Femur (tissue), 1 donor: ENCODE measurements at regions not wholly inside any gene's neighbourhood (a gene's known extent, or its start where the extent isn't known, plus 50 kb on each side); places are given as distances from the start of the nearest gene placed in this dataset.

Source experiments
- DNase-seq: peaks from one replicate; pipeline ENCODE4 v3.0.0-alpha.2; 2017

DNA sequence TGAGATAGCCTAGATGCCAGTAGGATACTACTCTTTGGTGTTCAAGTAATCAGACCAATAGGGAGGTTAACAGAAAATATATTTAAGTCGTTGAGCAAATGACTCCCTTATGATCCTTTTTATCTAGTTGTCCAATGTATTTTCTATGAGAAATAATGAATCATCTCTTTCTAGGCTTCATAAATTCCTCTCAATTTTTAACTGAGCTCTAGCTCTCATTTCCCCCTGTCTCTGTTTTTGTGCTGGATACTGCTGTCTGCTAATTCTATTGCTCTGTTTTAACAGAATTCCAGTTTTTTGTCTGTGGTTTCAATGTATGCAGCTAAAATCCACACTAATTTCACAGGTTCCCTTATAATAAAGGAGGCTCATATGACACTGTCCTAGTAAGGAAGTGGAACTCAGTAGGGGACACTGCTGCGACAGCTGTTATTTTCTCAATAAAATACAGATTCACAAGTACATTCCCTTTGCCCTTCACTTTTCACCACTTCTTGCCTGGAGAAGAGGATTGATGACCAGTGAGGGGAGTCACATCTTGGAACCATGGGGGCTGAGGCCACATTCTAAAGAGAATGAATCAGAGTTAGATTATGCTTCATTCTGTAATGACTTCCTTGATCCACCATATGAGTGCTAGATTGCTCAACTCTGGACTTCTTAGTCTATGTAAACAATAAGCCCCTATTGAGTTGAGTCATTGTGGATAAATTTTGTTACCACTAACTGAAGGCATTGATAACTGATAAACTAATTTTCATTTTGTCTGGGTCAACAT lies 558.7 kb upstream of the KCNMB2 start:
- DNase-seq: no peak

DNA sequence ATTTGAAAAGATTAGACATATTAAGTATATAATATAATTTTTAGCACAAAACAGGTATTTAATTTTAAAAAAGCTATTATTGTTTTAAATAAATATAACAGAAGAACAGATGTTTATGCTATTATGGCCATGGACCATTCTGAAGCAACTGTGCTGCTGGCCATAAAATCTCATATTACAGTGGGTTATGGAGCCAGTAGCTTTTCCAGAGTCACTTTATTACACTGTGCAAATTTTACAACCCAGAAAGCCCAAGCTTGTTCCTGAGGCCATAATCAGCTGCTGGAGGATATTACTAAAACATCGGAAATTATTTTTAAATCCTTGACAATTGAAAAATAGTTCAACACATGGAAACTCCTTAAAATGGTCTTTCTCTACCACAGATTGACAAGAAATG lies 557.3 kb upstream of the KCNMB2 start:
- peak; percentile 22 for DNase-seq

DNA sequence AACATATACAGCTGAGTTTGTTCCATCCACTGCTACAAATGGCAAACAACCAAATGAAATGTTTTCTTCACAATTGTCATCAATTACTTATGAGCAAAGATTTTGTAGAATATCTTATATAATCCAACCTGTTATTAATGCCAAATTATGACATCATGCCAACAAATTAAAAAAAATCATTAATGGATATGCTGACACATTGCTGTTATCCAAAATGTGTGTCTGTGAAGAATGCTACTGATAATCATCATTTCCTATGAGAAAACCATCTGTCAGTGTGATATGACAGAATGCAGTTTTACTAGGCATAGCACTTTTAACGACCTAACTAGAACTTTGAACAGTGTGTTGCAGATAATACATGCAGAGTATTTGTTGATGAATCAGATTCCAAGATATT lies 556.5 kb upstream of the KCNMB2 start:
- no peak for DNase-seq

DNA sequence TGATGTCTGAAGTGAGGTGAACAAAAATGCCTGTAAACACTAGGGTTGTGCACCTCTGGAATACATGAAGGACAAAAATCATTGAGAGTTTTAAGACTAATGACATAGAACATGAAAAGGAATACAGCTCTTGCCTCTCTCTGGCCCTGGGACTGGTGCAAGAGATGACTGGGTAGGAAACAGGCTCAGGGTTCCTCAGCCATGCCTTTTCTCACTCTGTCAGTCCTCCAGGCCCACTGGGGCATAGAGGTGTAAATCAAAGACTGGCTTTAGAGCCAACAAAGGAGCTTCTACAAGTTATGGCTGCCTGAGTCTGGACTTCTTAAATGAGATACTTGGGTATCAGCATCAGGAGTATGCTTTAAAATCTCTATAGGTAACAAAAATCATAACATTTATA lies 554.7 kb upstream of the KCNMB2 start:
- no peak for DNase-seq

DNA sequence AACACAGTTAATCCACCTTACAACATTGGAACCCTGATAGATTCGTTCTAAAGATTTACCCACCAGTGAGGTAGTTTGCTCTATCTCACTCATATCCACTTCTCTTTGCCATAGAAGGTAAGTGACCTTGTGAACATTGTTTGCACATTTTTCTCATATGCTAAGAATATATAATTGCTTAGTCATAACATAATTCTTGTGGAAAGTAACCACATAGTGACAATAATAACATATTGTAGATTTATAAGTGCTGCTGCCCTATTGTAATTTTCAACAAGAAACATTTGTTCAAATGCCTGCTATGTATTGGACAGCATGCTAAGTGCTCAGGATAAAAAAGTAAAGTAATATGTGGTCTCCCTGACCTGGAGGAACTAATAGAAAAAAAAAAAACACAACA lies 554.2 kb upstream of the KCNMB2 start:
- no peak for DNase-seq

DNA sequence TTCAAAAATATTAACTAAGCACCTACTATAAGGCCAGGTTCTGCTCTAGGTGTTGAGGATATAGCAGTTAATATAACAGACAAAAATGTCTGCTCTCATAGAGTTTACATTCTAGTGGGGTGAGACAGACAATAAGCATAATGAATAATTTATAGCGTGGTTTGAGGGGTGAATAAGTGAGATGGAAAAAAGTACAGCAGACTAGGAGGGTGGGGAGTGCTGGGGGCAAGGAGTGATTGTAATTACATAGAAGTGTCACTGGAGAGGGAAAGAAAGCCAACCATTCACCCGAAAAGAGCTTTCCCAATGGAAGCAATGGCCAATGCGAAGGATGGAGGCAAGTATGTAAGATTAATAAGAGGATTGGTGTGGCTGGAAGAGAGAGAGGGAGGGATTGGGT lies 552.9 kb upstream of the KCNMB2 start:
- no peak for DNase-seq

DNA sequence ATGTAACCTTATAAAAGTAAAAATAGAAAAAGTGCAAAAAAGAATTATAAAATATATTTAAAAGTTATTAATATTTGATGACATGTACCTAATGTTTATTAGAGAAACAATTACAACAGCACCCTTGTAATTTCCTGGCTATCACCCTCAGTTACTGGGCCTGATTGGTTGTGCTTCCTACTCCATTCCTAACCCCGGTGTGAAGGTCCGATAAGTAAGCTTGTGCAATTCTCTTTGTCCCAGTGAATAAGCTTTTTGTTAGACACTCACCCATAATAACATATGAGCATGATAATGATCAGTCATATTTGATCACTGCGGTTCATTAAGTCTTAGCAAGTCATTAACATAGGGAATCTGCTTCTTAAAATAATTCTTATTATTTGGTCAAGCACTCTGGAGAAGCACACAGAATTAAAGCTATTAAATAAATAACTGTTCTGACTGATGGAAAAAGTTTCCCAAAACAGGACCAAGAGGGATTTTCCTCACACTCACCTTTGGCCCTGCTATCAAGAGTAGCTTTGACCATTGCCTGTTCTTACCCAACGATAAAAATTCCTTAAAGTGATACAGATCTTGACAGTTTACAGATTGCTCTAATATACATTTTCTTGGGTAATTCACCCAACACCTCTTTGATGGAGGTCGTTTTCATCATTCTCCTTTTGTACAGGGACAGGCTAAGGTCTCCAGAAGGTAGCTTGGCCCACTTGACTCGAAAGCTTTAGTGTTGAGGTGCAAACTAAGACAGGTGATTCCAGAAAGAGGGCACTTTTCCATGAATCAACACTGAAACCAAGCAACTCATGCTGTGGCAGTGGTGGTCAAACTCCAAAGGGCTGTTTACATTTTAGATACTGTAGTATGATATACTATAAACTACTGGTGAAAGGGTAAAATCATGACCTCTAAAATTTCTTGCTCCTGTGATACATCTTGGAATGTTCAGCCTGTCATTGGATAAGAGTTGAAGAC lies 543.0 kb upstream of the KCNMB2 start:
- DNase-seq: no peak

DNA sequence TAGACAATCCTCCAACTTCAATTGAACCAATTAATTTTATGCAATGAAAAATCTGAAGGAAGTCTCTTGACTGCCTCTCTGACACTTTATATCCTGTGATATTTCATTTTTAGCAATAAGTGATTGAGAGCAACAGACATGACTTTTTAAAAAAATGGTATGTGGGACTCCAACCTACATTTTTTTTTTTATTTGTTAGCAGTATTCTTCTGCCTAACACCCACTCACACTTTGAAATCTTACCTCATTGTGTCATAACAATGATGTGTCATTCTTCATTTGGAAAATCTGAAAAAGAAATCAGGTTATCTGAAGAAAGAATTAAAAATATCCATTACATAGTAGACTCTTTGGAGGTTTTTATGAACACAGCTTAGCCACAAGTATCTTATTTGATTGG lies 541.3 kb upstream of the KCNMB2 start:
- no peak for DNase-seq

DNA sequence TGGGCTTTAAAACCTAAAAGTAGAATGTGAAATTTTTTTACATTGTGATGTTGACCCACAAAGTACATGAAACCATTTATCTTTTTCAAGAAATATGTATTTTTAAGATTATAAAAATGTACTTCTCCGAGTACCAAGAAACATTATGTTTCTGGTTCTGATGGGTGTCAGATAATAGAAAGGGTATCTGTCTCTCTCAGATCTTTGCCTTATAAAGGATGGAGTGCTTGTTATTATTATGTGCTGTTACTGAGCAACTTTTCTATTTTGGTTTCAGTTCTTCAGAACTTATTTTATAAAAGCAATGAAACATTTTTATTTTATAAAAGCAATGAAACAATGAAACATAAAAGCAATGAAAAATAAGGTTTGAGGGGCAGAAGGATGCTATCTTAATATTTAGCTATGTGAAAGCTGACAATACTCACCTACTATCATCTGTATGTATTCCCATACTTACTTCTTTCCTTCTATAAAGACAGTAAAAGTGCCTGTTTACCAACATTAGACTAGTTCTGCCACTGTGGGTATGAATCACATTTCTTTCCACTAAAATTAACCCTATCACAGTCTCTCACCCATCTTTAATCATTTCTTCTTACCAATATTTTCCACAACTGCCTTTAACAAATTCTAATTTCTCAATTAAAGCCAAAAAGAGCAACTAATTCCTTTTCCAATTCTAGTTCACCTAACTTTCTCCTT lies 540.7 kb upstream of the KCNMB2 start:
- no peak for DNase-seq

DNA sequence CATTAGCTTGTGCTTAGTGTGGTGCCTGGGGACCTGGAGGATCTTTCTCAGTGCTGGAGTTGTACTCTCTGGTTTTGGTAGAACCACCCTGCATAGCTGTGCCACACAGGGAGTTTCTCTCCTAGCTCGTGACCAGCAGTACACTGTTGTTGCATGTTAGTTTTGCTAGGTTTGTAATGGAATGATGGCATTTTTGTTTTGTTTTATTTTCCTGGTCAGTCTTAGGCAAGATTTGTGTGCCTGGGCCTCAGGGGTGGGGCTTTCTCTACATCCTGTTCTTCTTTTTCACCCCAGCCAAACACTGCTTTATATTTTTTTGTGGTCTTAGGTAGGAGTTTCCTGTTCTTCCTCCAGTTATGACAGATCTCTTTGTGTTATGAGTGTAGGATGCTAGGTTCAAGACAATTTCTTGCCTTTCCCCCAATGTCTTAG lies 534.5 kb upstream of the KCNMB2 start:
- DNase-seq: no peak

DNA sequence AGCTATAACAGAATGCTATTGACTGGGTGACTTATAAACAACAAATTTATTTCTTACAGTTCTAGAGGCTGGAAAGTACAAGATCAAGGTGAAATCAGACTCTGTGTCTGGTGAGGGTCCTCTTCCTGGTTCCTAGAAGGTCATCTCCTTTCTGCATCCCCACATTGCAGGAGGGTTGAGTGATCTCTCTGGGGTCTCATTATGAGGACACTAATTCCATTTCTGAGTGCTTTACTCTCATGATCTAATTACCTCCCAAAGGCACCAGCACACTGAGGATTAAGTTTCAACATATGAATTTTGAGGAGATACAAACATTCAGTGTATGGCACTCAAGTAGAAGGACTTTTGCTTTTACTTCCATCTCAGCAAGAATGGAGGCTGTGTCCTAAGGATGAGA lies 534.1 kb upstream of the KCNMB2 start:
- DNase-seq: no peak

DNA sequence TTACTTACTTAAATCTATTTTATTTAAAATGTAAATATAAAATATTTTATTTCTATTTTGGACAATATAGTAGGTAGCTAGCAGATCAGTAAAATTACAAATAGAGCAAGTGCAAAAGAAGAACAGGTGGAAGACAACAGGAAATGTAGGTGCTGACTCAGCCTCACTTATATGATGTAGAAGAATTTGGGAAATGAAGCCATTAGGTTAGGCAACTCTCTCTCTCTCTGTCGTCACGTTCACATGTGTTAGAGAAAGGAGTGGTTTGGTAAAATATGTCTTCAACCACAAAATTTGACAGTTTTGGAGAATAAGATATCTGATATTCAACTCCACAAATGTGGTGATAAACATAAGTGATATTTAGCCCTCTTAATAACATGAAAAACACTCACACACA lies 532.5 kb upstream of the KCNMB2 start:
- DNase-seq: no peak

DNA sequence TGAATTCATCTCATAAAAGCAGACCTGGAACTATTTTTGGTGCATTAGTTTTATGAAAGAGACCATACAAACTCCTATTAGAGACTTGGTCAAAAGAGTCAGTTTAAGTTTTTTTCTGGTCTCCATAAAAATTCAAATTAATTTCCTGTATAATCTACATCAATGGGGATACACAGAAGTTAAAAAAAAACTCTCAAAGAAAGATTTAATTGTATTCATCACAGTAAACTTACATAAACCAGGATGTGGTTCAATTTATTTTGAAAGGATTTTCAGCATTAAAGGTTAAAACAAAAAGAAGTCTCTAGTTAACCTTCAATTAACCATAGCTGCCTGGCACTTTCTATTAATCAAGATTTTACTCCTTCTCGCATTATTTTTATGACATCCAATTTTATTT lies 530.3 kb upstream of the KCNMB2 start:
- DNase-seq: no peak

DNA sequence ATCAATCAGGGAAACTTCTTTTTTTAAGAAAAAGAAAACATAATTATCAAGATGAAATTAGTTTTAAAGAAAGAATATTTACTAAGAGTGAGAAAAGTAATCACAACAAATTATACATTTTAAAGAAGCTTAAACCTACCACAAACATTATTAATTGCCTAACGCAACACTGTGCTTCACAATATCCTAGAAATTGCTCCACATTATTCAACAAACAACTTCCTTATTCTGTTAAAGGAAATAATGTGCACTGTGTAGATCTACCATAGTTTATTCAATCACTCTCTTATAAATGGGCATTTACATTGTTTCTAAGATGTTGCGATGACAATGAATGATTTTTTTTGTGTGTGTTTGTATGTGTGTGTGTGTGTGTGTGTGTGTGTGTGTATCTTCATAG lies 525.9 kb upstream of the KCNMB2 start:
- no peak for DNase-seq

DNA sequence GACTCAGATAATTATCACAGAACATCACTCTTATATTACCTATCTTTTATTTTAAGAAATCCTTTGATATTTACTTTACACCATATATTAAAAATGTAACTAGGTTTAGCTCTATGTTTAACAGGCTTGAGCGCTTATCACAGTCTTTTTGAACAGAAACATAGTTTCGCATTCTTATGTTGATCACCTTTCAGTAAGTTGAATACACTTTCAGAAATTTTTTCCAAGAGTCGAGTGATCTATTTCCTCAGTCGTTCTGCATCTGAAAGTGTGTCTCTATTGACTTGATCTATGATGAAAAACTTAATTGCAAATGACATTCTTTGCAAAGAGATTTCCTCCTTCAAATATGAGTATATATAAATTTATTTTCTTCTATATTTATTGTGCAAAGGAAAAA lies 516.6 kb upstream of the KCNMB2 start:
- DNase-seq: no peak

DNA sequence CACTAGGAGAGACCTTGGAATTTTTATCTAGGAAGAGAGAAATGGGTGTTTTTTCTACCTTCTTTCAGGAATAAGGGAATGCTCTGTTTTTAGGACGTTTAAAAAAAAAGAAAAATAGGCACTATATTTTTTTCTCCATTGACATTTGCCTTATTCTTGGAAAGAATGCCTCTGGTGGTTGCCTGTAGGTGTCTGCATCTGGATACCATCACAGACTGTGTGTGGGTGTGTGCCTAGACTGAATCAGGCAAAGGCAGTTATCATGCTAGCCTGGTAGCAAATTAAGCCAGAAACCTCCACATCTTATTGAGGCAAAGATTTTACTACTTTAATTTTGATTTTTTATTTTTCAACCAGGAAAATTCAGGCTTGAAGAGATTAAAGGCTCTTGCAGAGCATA lies 513.6 kb upstream of the KCNMB2 start:
- DNase-seq: no peak

DNA sequence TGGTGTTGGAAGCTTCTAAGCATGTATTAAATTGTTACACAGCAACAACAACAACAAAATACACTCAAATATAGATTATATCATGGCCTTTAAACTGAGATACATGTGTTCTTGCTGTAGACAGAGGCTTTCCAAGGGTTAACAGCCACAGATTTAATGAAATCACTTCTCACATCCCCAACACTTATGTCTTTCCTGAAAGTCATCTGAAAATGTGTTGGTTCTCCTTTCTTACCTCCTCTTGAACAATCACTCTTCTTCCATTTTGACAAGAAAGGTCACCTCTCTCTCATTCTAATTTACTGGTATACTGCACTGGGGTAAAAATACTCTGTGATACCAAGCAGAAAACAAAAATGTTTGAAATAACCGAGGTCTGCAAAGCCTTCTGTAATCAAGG lies 507.3 kb upstream of the KCNMB2 start:
- no peak for DNase-seq

DNA sequence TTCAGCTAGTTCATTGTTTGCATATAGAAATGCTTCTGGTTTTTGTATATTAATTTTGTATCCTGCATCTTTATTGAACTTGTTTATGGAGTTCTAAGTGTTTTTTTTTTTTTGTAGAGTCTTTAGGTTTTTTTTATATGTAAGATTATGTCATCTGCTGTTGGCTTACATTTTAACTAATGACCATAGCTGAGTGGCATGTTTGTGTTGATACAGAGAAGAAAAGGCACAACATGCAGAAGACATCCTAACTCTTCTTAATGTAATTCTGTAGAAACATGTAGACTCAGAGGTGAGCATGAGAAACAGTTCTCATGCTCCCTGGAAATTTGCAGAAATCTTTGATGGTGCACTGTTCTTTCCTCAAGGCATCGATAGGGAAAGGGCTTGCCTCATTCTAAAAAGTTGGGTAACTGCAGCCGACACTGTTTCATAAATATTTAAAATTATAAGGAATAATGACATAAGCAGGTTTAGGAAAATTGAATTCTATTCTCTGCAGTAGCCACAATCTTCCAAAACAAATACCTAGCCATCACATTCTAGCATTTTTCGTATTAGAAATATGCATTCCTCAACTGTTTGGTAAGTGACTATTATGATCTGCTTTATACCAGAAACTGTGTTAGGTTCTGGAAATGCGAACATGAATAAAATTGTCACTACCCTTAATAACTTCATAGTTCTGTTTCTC lies 499.6 kb upstream of the KCNMB2 start:
- no peak for DNase-seq

DNA sequence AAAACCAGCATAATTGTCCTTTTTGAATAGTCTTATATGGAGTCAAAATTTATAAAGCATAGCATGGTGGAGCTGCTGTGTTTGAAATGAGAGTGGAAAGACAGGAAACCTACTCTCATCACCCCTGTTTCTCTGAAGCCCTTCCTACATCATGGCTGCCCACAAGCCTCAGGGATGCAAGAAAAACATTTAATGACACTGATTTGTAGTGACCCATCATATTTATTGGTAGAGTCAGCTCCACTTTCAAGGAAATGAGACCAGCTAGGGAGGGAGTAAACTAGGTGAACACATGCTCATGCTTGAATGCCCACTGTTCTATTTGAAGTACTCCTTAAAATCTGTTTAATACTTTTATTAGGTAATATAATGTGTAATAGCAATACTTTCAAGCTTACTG lies 494.3 kb upstream of the KCNMB2 start:
- no peak for DNase-seq

DNA sequence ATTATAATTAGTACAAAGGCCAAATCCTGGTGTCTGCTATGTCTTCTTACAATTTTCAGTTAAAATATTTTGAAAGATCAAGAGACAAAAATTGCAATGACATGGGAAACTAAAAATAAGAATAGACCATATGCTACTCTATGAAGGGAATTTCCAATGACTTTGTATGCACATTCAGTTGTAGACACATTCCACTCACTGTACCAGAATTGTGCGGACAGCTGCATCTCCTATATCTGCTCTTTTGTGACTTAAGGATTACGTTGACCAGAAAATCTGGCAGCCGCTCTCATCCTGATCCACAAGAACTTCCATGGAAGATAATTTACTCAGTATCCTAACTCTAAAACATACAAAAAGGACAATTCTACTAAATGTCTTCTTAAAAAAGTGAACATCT lies 493.9 kb upstream of the KCNMB2 start:
- DNase-seq: no peak

DNA sequence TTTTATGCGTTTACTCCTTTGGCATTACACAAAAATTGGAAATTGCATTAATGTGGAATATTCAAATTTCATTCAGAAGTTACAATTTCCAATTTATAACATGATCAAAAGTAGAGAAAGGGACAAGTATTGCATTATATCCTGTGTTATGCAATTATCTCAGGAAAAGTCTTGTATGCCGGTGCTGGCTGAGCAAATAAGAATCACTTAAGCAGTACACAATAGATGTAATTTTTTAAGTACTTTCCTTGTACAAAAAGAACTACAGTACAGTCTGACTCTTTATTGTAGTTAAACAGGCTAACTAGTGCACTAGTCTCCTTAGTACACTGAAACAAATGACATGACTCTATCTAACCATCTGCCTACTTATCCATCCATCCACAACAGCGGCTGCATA lies 493.2 kb upstream of the KCNMB2 start:
- DNase-seq: no peak

DNA sequence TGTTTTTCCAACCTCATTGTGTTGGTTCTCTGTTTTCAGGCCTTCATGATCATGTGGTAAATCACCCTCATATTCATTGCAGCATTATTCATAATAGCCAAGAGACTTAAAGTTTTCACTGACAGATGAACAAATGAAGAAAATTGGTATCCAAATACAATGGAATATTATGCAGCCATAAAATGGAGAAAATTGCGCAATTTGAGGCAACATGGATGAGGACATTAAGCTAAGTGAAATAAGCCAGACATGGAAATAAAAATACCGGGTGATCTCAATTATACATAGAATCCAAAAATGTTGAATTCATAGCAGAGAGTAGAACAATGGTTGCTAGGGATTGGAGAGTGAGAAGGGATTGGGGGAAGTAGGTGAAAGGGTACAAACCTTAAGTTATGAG lies 491.9 kb upstream of the KCNMB2 start:
- no peak for DNase-seq

DNA sequence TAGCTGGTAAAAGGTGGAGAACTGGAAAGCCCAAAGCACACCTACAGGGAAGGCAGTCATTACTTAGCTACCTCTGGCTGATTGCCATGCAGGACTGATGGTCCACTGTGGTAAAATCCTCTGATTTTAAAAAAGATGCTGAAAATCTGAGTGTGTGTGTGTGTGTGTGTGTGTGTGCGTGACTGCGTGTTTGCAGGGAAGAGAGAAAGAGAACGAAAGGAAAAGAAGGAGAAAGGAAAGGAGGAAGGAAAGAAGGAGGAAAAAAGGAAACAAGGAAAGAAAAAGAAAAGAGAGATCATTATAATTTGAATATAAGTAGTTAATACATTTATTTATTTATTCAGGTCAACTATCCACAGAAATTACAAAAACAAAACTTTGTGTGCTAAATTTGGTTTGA lies 488.7 kb upstream of the KCNMB2 start:
- DNase-seq: no peak
